H1 (cell line): ENCODE measurements at regions not wholly inside any gene's neighbourhood (a gene's known extent, or its start where the extent isn't known, plus 50 kb on each side); places are given as distances from the start of the nearest gene placed in this dataset.

Experiments
- CTCF ChIA-PET: fragments of 300-600 bp; sonication (Branson Sonifier 250); formaldehyde crosslinking; loops from one replicate; lab custom pipeline; 2021; ENCODE audit not compliant: partially characterized antibody; lab: Charles Lee
- POLR2A ChIA-PET: fragments of 300-600 bp; sonication (Branson Sonifier 250); formaldehyde crosslinking; loops from one replicate; lab custom pipeline; 2021; ENCODE audit warnings: inconsistent platforms; ENCODE audit not compliant: partially characterized antibody; lab: Charles Lee
- DNase-seq, 2 experiments: peaks; one replicate each; pipeline versions ENCODE4 v3.0.0 to v3.0.0-alpha.2; 2010 to 2022; ENCODE audit warnings: low spot score in 2 of 2, low read depth in 1 of 2, mixed read lengths in 1 of 2
- FAIRE-seq: peaks from 2 replicates; lab custom pipeline; 2011; peaks lifted over from hg19 to GRCh38; lab: Jason Lieb, UNC
- H2AFZ ChIP-seq: 2 replicates; pipeline ENCODE4 v1.8.1; 2012; ENCODE audit warnings: low read length, inconsistent platforms
- H2AK5ac ChIP-seq: 2 replicates; pipeline ENCODE4 v1.6.1; 2013; ENCODE audit warnings: low read depth, low read length
- H2BK120ac ChIP-seq: replicated peaks from 2 replicates; pipeline ENCODE3; 2013; ENCODE audit warnings: low read depth, low read length, inconsistent platforms
- H2BK12ac ChIP-seq: 2 replicates; pipeline ENCODE4 v1.6.1; 2013; ENCODE audit warnings: low read depth, low read length
- H2BK15ac ChIP-seq: 2 replicates; pipeline ENCODE4 v1.6.1; 2013; ENCODE audit warnings: low read length
- H2BK20ac ChIP-seq: 2 replicates; pipeline ENCODE4 v1.6.1; 2013; ENCODE audit warnings: low read length
- H2BK5ac ChIP-seq: 2 replicates; pipeline ENCODE4 v1.6.1; 2013; ENCODE audit warnings: low read depth, low read length
- H3K14ac ChIP-seq: 2 replicates; pipeline ENCODE4 v1.6.1; 2013; ENCODE audit warnings: inconsistent platforms; ENCODE audit not compliant: insufficient read length
- H3K18ac ChIP-seq: 2 replicates; pipeline ENCODE4 v1.6.1; 2013; ENCODE audit warnings: low read length; ENCODE audit errors: extremely low read depth
- H3K23ac ChIP-seq: 2 replicates; pipeline ENCODE4 v1.6.1; 2013; ENCODE audit warnings: inconsistent platforms; ENCODE audit not compliant: insufficient read length
- H3K23me2 ChIP-seq: 2 replicates; pipeline ENCODE4 v1.6.1; 2013; ENCODE audit warnings: low read depth, low read length
- H3K27ac ChIP-seq: 2 replicates; pipeline ENCODE4 v1.6.1; 2011; ENCODE audit warnings: low read depth, low read length, inconsistent platforms
- H3K27me3 ChIP-seq, 4 experiments: replicated peaks in 1 of 4; 1 replicate in 1 of 4; 2 replicates in 3 of 4; pipeline versions ENCODE4 v1.6.1 to v1.8.1; 2011 to 2013; ENCODE audit warnings: low read length in 3 of 4, mild to moderate bottlenecking in 3 of 4, inconsistent platforms in 2 of 4, mixed read lengths in 2 of 4, moderate library complexity in 1 of 4; ENCODE audit not compliant: control insufficient read depth in 3 of 4, insufficient read depth in 3 of 4; ENCODE audit errors: extremely low read depth in 1 of 4
- H3K36me3 ChIP-seq, 4 experiments: 2 replicates each; pipeline versions ENCODE4 v1.6.1 to v1.8.1; 2011 to 2013; ENCODE audit warnings: mild to moderate bottlenecking in 4 of 4, low read length in 3 of 4, moderate library complexity in 2 of 4, control low read depth in 1 of 4, inconsistent platforms in 1 of 4; ENCODE audit not compliant: insufficient read depth in 4 of 4, control insufficient read depth in 2 of 4
- H3K4ac ChIP-seq: replicated peaks from 2 replicates; pipeline ENCODE3; 2013; ENCODE audit warnings: low read length, low read depth, mixed read lengths, inconsistent platforms; ENCODE audit not compliant: insufficient read length
- H3K4me1 ChIP-seq, 4 experiments: replicated peaks in 1 of 4; 1 replicate in 1 of 4; 2 replicates in 3 of 4; pipeline versions ENCODE4 v1.6.1 to v1.8.1; 2011 to 2013; ENCODE audit warnings: low read length in 3 of 4, inconsistent platforms in 2 of 4, mixed read lengths in 1 of 4; ENCODE audit not compliant: insufficient read depth in 4 of 4, control insufficient read depth in 3 of 4
- H3K4me2 ChIP-seq, 2 experiments: 2 replicates each; pipeline versions ENCODE4 v1.6.1 to v1.8.1; 2011 to 2013; ENCODE audit warnings: low read depth in 2 of 2, low read length in 2 of 2, control low read depth in 1 of 2, inconsistent platforms in 1 of 2, mild to moderate bottlenecking in 1 of 2; ENCODE audit not compliant: insufficient read depth in 1 of 2
- H3K4me3 ChIP-seq, 4 experiments: fragments of 200-600, 300-600 bp in 1 of 4; sonication (generic), shearing (Covaris generic), sonication (Bioruptor Twin) in 1 of 4; 2 replicates each; pipeline versions ENCODE4 v1.5.1 to v1.8.1; 2011 to 2016; ENCODE audit warnings: low read length in 4 of 4, low read depth in 3 of 4, control low read depth in 2 of 4, inconsistent platforms in 2 of 4, mild to moderate bottlenecking in 2 of 4, mixed read lengths in 1 of 4, moderate library complexity in 1 of 4; ENCODE audit not compliant: insufficient read depth in 2 of 4; ENCODE audit errors: extremely low read depth in 1 of 4
- H3K56ac ChIP-seq: replicated peaks from 2 replicates; pipeline ENCODE3; 2013; ENCODE audit warnings: low read depth, mild to moderate bottlenecking, mixed read lengths, low read length, inconsistent platforms; ENCODE audit not compliant: insufficient read length
- H3K79me1 ChIP-seq: 2 replicates; pipeline ENCODE4 v1.6.1; 2013; ENCODE audit warnings: low read depth, low read length, control low read depth
- H3K79me2 ChIP-seq, 2 experiments: 2 replicates each; pipeline versions ENCODE4 v1.6.1 to v1.8.1; 2012 to 2013; ENCODE audit warnings: low read length in 2 of 2, mild to moderate bottlenecking in 2 of 2, inconsistent platforms in 1 of 2; ENCODE audit not compliant: insufficient read depth in 2 of 2, control insufficient read depth in 1 of 2
- H3K9ac ChIP-seq, 4 experiments: replicated peaks in 1 of 4; 1 replicate in 1 of 4; 2 replicates in 3 of 4; pipeline versions ENCODE4 v1.6.1 to v1.8.1; 2011 to 2013; ENCODE audit warnings: low read depth in 3 of 4, low read length in 3 of 4, control low read depth in 2 of 4, mild to moderate bottlenecking in 2 of 4, moderate library complexity in 2 of 4, inconsistent platforms in 1 of 4; ENCODE audit errors: extremely low read depth in 1 of 4
- H3K9me3 ChIP-seq, 2 experiments: 2 replicates each; pipeline versions ENCODE4 v1.6.1 to v1.8.1; 2012 to 2013; ENCODE audit warnings: mild to moderate bottlenecking in 2 of 2, moderate library complexity in 2 of 2, control low read depth in 1 of 2, inconsistent platforms in 1 of 2, low read depth in 1 of 2, low read length in 1 of 2, mixed read lengths in 1 of 2; ENCODE audit not compliant: insufficient read depth in 2 of 2
- H4K20me1 ChIP-seq, 2 experiments: replicated peaks in 1 of 2; 2 replicates each; pipeline versions ENCODE3 to v1.8.1; 2011 to 2013; ENCODE audit warnings: inconsistent platforms in 2 of 2, low read length in 2 of 2, mild to moderate bottlenecking in 1 of 2; ENCODE audit not compliant: insufficient read depth in 2 of 2, control insufficient read depth in 1 of 2
- H4K5ac ChIP-seq: 2 replicates; pipeline ENCODE4 v1.6.1; 2013; ENCODE audit warnings: low read length, low read depth, mixed read lengths, inconsistent platforms; ENCODE audit not compliant: insufficient read length
- H4K8ac ChIP-seq: 2 replicates; pipeline ENCODE4 v1.8.0; 2013; ENCODE audit warnings: mild to moderate bottlenecking, moderate library complexity, low read length, inconsistent platforms; ENCODE audit not compliant: insufficient read depth; ENCODE audit errors: extremely low read depth
- H4K91ac ChIP-seq: replicated peaks from 2 replicates; pipeline ENCODE3; 2013; ENCODE audit warnings: low read length, mixed read lengths, inconsistent platforms; ENCODE audit not compliant: insufficient read length
- GTF2F1 ChIP-seq: IDR thresholded peaks from 2 replicates; pipeline ENCODE4 v1.6.1; 2012; ENCODE audit warnings: low read depth, low read length, improper control_type of control experiment, borderline replicate concordance
- WGBS, 2 experiments: shearing (Covaris generic) in 1 of 2; methylation state at CpG; one replicate each; pipeline versions ENCODE4 v1.1.6 to v1.1.7; 2013 to 2015; ENCODE audit warnings: low lambda C conversion rate in 2 of 2, mixed read lengths in 2 of 2, inconsistent platforms in 1 of 2, low coverage in 1 of 2, missing lambda C conversion rate in 1 of 2; ENCODE audit not compliant: insufficient replicate concordance in 2 of 2, insufficient coverage in 1 of 2, insufficient read length in 1 of 2; ENCODE audit errors: extremely low coverage in 1 of 2, missing lambda C conversion rate in 1 of 2; 5-methylcytosine and 5-hydroxymethylcytosine counted together

- no peak for DNase-seq
- H3K79me2 ChIP-seq: no peaks in the 10 kb centered on the region
- no peak overlapping the region for H3K56ac ChIP-seq
- POLR2A ChIA-PET: no interaction called here
- no peaks in the 10 kb centered on the region for H3K36me3 ChIP-seq
- no peak overlapping the region for H2BK5ac ChIP-seq
- no peaks in the 10 kb centered on the region for H3K27me3 ChIP-seq
- H2BK120ac ChIP-seq: no peak overlapping the region
- H3K27ac ChIP-seq: no peak overlapping the region
- no peak overlapping the region for H3K4ac ChIP-seq
- no peak overlapping the region for H3K14ac ChIP-seq
- no peak overlapping the region for H2AFZ ChIP-seq
- no peak overlapping the region for H3K4me2 ChIP-seq
- H3K9me3 ChIP-seq: no peaks in the 10 kb centered on the region
- H4K91ac ChIP-seq: no peak overlapping the region
- no peak overlapping the region for H3K9ac ChIP-seq
- H2AK5ac ChIP-seq: no peak overlapping the region
- CTCF ChIA-PET: interaction anchor here (0.5 to 1.0 kb wide), 4 partner anchors 9 to 174 kb away, joined by 3 to 5 read pairs (median 3); no protein-coding TSS in a partner anchor
- H4K20me1 ChIP-seq: no peaks in the 10 kb centered on the region
- no peak overlapping the region for H3K18ac ChIP-seq
- H2BK20ac ChIP-seq: no peak overlapping the region
- 88% methylated on average over 2 of the region's 2 CpGs; no CpG with 5 or more reads in 1 of the 2 experiments for WGBS, 2 experiments
- no peak overlapping the region for H3K23ac ChIP-seq
- no peaks in the 10 kb centered on the region for H3K79me1 ChIP-seq
- H2BK15ac ChIP-seq: no peak overlapping the region
- no peak for TF ChIP-seq GTF2F1
- no peak overlapping the region for H3K4me3 ChIP-seq
- H3K4me1 ChIP-seq: no peaks in the 10 kb centered on the region
- no peak overlapping the region for H2BK12ac ChIP-seq
- H4K5ac ChIP-seq: no peak overlapping the region
- no peak overlapping the region for H4K8ac ChIP-seq
- FAIRE-seq: no peak
- no peaks in the 10 kb centered on the region for H3K23me2 ChIP-seq
Observed at GRCh38 chr1:188117436-188117835, 1288.7 kb downstream of the PLA2G4A start.
